PC-9 (cell line): ENCODE measurements at regions not wholly inside any gene's neighbourhood (a gene's known extent, or its start where the extent isn't known, plus 50 kb on each side); places are given as distances from the start of the nearest gene placed in this dataset.

ENCODE experiments used
- BruUV-seq: library from RNA; stranded (reverse); fragments of 400-500 nt; replicated peaks from 2 replicates; lab custom pipeline; 2021; lab: Mats Ljungman, UMichigan
- CTCF ChIA-PET: fragments of 300-600 bp; sonication (Branson Sonifier 250); formaldehyde crosslinking; loops from one replicate; lab custom pipeline; 2022; ENCODE audit warnings: antibody characterized with exemption; lab: Charles Lee
- POLR2A ChIA-PET: fragments of 300-600 bp; sonication (Branson Sonifier 250); formaldehyde crosslinking; loops from one replicate; lab custom pipeline; 2022; ENCODE audit warnings: antibody characterized with exemption; ENCODE audit not compliant: unreplicated experiment; lab: Charles Lee
- DNase-seq, 2 experiments: peaks; one replicate each; pipeline versions ENCODE4 v3.0.0 to v3.0.0-alpha.2; 2015 to 2022; ENCODE audit warnings: mixed read lengths in 1 of 2
- H2AFZ ChIP-seq: fragments of 200-600 bp; sonication (generic); 2 replicates; pipeline ENCODE4 v1.8.1; 2017; ENCODE audit warnings: antibody characterized with exemption
- H3F3A ChIP-seq: fragments of 200-600 bp; sonication (generic); 2 replicates; pipeline ENCODE4 v1.8.1; 2017; ENCODE audit warnings: antibody characterized with exemption, mild to moderate bottlenecking, low read depth; ENCODE audit not compliant: insufficient read depth
- H3K27ac ChIP-seq: fragments of 200-600 bp; sonication (generic); 2 replicates; pipeline ENCODE4 v1.6.1; 2016; ENCODE audit warnings: mixed run types
- H3K27me3 ChIP-seq: fragments of 200-600 bp; sonication (generic); 2 replicates; pipeline ENCODE4 v1.6.1; 2016; ENCODE audit warnings: low read depth, mixed run types; ENCODE audit not compliant: insufficient read depth
- H3K36me3 ChIP-seq: fragments of 200-600 bp; sonication (generic); 2 replicates; pipeline ENCODE4 v1.6.1; 2016; ENCODE audit warnings: low read depth, mixed run types
- H3K4me1 ChIP-seq: fragments of 200-600 bp; sonication (generic); replicated peaks from 2 replicates; pipeline ENCODE4 v1.6.1; 2016; ENCODE audit warnings: mixed run types; ENCODE audit not compliant: insufficient read depth
- H3K4me2 ChIP-seq: fragments of 200-600 bp; sonication (generic); 2 replicates; pipeline ENCODE4 v1.6.1; 2017; ENCODE audit warnings: mixed run types
- H3K4me3 ChIP-seq: fragments of 200-600 bp; sonication (generic); 2 replicates; pipeline ENCODE4 v1.6.1; 2016; ENCODE audit warnings: mixed run types
- H3K79me2 ChIP-seq: fragments of 200-600 bp; sonication (generic); 2 replicates; pipeline ENCODE4 v1.6.1; 2017; ENCODE audit warnings: low read depth, mixed run types
- H3K9me2 ChIP-seq: fragments of 200-600 bp; sonication (generic); 2 replicates; pipeline ENCODE4 v1.8.1; 2017; ENCODE audit warnings: mild to moderate bottlenecking; ENCODE audit not compliant: insufficient read depth
- H3K9me3 ChIP-seq: fragments of 200-600 bp; sonication (generic); 2 replicates; pipeline ENCODE4 v1.8.1; 2016; ENCODE audit warnings: low read depth; ENCODE audit not compliant: insufficient read depth
- H4K20me1 ChIP-seq: fragments of 200-600 bp; sonication (generic); 2 replicates; pipeline ENCODE4 v1.8.1; 2017; ENCODE audit not compliant: insufficient read depth
- EZH2 ChIP-seq: fragments of 200-600 bp; sonication (generic); IDR thresholded peaks from 2 replicates; pipeline ENCODE4 v1.8.0; 2017; ENCODE audit warnings: antibody characterized with exemption, low read depth
- intact Hi-C: fragments of 100-400 bp; cut with micrococcal nuclease; formaldehyde crosslinking; loops from one replicate; pipeline ENCODE4 v1.10.0; 2022; ENCODE audit not compliant: unreplicated experiment
- TF ChIP-seq, protein P1 (sequence below): fragments of 200-600 bp; sonication (generic); conservative IDR thresholded peaks from 2 replicates; pipeline ENCODE4 v1.6.1; 2017; ENCODE audit warnings: mixed run types, antibody characterized with exemption, mild to moderate bottlenecking, moderate library complexity

DNA sequence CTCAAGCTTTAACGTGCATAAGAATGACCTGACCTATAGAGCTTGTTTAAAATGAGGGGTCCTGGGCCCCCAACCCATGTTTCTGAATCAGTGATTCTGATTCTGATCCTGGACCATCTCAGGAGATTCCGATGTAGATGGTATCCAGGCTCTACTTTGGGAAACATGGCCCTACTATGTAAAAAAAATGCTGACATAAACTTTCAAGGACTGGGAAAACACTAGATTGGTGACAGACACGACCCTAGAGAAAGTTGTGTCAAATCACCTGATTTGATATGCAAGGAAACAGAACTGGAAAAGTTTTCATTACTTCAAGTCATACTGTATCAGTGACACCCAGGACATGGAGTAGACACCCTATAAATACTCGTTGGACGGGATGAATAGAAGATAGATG is 328.5 kb downstream of the HNRNPD start:
- Histone ChIP-seq H3F3A (no peaks in the 10 kb centered on the region), H3K36me3 (no peaks in the 10 kb centered on the region), H4K20me1 (no peaks in the 10 kb centered on the region), H3K27ac (no peak overlapping the region), H3K27me3 (peaks cover 11% of the 10 kb centered on the region; the same call in 1 of the 2 replicates), H3K4me3 (no peak overlapping the region), H3K9me3 (no peaks in the 10 kb centered on the region), H3K79me2 (no peaks in the 10 kb centered on the region), H2AFZ (no peak overlapping the region), H3K4me1 (no peaks in the 10 kb centered on the region), H3K9me2 (no peaks in the 10 kb centered on the region), H3K4me2 (no peak overlapping the region)
- no TSS peak for BruUV-seq
- no peak for DNase-seq
- TF ChIP-seq, protein P1, sequence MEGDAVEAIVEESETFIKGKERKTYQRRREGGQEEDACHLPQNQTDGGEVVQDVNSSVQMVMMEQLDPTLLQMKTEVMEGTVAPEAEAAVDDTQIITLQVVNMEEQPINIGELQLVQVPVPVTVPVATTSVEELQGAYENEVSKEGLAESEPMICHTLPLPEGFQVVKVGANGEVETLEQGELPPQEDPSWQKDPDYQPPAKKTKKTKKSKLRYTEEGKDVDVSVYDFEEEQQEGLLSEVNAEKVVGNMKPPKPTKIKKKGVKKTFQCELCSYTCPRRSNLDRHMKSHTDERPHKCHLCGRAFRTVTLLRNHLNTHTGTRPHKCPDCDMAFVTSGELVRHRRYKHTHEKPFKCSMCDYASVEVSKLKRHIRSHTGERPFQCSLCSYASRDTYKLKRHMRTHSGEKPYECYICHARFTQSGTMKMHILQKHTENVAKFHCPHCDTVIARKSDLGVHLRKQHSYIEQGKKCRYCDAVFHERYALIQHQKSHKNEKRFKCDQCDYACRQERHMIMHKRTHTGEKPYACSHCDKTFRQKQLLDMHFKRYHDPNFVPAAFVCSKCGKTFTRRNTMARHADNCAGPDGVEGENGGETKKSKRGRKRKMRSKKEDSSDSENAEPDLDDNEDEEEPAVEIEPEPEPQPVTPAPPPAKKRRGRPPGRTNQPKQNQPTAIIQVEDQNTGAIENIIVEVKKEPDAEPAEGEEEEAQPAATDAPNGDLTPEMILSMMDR = no peak
- TF ChIP-seq EZH2 = no peak
- POLR2A ChIA-PET = no interaction called here
- CTCF ChIA-PET = interaction anchor here (0.6 kb wide), 1 partner anchor 1134 kb away, joined by 15 read pairs; no protein-coding TSS in a partner anchor
- intact Hi-C loops = no loop called here

DNA sequence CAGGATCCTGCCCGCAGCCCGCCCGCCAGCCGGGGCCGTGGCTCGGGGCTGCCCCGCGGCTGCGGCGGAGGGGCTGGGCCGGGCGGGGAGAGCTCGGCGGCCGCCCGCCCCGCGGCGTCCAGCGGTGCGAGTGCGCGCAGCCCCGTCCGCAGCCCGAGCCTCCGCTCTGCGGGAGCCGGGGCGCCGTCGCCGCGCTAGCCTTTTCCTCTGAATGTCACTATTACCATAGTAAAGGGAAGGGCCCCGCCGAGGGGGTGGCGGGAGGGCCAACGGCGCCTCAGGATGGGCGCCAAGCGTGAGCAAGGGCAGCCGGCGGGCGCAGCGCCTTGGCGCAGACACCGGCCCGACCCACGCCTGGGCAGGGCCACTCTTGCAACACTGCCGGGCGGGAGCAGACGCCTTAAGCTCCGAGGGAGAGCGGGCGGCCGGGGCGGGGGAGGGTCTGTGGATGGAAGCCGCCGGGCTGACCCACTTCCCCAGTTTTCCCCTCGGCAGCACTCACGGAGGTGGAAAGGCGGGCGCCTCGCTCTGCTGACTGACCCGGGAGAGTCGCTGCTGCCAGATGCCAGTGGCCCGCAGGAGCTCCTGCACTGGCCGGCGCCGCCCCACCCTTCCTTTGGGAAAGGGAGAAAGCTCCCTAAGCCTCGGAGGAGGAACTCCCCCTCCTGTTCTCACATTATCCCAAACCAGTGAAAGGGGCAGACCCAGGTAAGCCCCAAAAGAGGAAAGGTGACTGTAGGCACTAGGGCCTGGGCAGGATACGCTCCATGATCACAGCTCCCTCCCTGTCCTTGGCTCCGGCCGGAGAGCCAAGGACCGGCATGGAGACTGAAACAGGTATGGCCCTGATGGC is 329.4 kb downstream of the HNRNPD start:
- no peaks in the 10 kb centered on the region for H3K9me3 ChIP-seq
- no peak overlapping the region for H3K27ac ChIP-seq
- peaks cover 11% of the 10 kb centered on the region; the same call in 1 of the 2 replicates for H3K27me3 ChIP-seq
- H3K4me3 ChIP-seq = peak overlapping the region; percentile 42; the same call in 1 of the 2 replicates
- DNase-seq = peak in 1 of 2 experiments; percentile 34
- no peaks in the 10 kb centered on the region for H3K79me2 ChIP-seq
- no peaks in the 10 kb centered on the region for H3K36me3 ChIP-seq
- TF ChIP-seq EZH2 = no peak
- TF ChIP-seq, protein P1 = no peak
- ChIA-PET POLR2A (no interaction called here), CTCF (interaction anchor here (0.6 kb wide), 1 partner anchor 1133 kb away, joined by 15 read pairs; no protein-coding TSS in a partner anchor)
- intact Hi-C loops = no loop called here
- no peaks in the 10 kb centered on the region for H4K20me1 ChIP-seq
- H3K4me2 ChIP-seq = peak overlapping the region; percentile 66
- H3F3A ChIP-seq = no peaks in the 10 kb centered on the region
- BruUV-seq = no TSS peak
- H2AFZ ChIP-seq = 0 out of 2 replicates have a peak overlapping the region, but pooled peaks have one; percentile 66
- H3K4me1 ChIP-seq = no peaks in the 10 kb centered on the region
- no peaks in the 10 kb centered on the region for H3K9me2 ChIP-seq

DNA sequence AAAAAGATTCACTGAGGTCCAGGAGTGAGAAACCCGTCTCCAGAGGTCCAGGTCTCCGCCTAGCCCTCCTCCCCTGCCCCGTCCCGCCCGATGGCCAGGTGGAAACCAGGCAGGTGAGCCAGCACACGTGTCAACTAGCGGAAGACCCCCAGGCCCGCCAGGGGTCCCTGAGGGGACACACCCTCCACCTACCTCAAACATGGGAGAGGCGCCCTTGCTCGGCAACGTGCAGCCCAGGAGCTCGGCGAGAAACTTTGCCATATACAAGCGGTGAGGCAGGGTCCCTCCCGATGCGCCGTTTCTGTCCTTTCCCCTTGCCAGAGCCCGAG is 330.0 kb downstream of the HNRNPD start:
- ChIA-PET CTCF (no interaction called here), POLR2A (no interaction called here)
- no TSS peak for BruUV-seq
- no peak for DNase-seq
- no peaks in the 10 kb centered on the region for H3K79me2 ChIP-seq
- H3K4me2 ChIP-seq = peak overlapping the region; percentile 66
- H3K4me1 ChIP-seq = no peaks in the 10 kb centered on the region
- H3K27ac ChIP-seq = no peak overlapping the region
- no peaks in the 10 kb centered on the region for H3F3A ChIP-seq
- no peak overlapping the region for H3K4me3 ChIP-seq
- H3K27me3 ChIP-seq = peaks cover 11% of the 10 kb centered on the region; the same call in 1 of the 2 replicates
- H2AFZ ChIP-seq = no peak overlapping the region
- H3K9me2 ChIP-seq = no peaks in the 10 kb centered on the region
- H4K20me1 ChIP-seq = no peaks in the 10 kb centered on the region
- H3K36me3 ChIP-seq = no peaks in the 10 kb centered on the region
- H3K9me3 ChIP-seq = no peaks in the 10 kb centered on the region
- TF ChIP-seq, protein P1 = no peak
- no peak for TF ChIP-seq EZH2
- intact Hi-C loops = no loop called here
